ENCODE measurements at regions not wholly inside any gene's neighbourhood (a gene's known extent, or its start where the extent isn't known, plus 50 kb on each side); places are given as distances from the start of the nearest gene placed in this dataset.

DNA sequence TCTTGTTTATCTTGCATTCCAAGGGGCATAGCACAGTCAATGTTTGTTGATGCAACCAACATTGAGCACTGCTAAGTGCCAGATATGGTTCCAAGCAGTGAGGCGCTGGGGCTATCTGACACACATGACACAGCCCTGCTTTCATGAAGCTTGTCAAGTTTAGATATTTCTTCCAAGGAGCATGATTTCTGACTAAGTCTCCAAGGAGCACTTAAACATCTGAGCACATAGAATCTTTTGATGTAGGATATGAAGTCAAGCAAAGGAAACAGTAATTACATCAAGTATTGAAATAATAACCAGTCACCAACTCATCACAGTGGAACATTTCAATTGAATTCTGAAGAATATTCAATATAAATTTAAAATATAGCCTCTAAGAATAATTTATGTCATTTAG, 177.8 kb upstream of the USP15 start:
- no peaks in the 10 kb centered on the region for H3K4me1 ChIP-seq (ENCODE audit: control insufficient read depth, low read length)
- no peaks in the 10 kb centered on the region for H3K79me2 ChIP-seq (ENCODE audit: control insufficient read depth, low read length)
- H3K4me2 ChIP-seq (ENCODE audit: low read length), result no peak overlapping the region
- TF ChIP-seq, protein P1, sequence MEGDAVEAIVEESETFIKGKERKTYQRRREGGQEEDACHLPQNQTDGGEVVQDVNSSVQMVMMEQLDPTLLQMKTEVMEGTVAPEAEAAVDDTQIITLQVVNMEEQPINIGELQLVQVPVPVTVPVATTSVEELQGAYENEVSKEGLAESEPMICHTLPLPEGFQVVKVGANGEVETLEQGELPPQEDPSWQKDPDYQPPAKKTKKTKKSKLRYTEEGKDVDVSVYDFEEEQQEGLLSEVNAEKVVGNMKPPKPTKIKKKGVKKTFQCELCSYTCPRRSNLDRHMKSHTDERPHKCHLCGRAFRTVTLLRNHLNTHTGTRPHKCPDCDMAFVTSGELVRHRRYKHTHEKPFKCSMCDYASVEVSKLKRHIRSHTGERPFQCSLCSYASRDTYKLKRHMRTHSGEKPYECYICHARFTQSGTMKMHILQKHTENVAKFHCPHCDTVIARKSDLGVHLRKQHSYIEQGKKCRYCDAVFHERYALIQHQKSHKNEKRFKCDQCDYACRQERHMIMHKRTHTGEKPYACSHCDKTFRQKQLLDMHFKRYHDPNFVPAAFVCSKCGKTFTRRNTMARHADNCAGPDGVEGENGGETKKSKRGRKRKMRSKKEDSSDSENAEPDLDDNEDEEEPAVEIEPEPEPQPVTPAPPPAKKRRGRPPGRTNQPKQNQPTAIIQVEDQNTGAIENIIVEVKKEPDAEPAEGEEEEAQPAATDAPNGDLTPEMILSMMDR (IDR thresholded peaks at IDR 0.05; ENCODE audit: low read depth, low read length, poor library complexity, severe bottlenecking), result no peak
- TF ChIP-seq EZH2phosphoT487 (IDR thresholded peaks at IDR 0.05; ENCODE audit: borderline replicate concordance, low read length), result no peak
- no peaks in the 10 kb centered on the region for H3K36me3 ChIP-seq (ENCODE audit: control insufficient read depth, low read length)
- no peaks in the 10 kb centered on the region for H3F3A ChIP-seq (ENCODE audit: control insufficient read depth, insufficient read depth)
- no peak overlapping the region for H3K27ac ChIP-seq (ENCODE audit: low read depth, low read length)
- no peaks in the 10 kb centered on the region for H4K20me1 ChIP-seq (ENCODE audit: control insufficient read depth, insufficient read depth, low read depth, low read length)
- H3K27me3 ChIP-seq (ENCODE audit: control insufficient read depth, low read length), result no peaks in the 10 kb centered on the region
- no peak overlapping the region for H3K4me3 ChIP-seq (ENCODE audit: low read length)
- H3K9me2 ChIP-seq (replicated peaks; ENCODE audit: control insufficient read depth, low read length), result no peaks in the 10 kb centered on the region
- no peaks in the 10 kb centered on the region for H3K9me3 ChIP-seq (ENCODE audit: control insufficient read depth, insufficient read depth, low read length)

DNA sequence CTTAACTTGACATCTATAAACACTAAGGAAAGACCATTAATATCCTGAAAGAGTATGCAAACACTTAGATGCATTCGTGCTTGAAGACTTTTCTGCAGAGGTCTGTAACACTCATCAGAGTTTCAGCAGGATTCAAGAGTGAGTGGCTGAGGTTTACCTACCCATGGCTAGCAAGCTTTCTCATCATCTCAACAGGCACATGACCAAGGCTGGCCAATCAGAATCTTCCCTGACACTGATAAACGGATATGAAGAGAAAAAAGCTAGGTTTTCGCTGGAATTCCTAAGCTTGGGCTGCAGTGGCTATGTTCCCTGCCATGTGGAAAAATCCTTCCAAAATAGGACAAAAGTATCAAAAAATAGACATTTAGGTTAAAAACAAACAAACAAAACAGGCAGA, 162.1 kb upstream of the USP15 start:
- Histone ChIP-seq H3K79me2 (ENCODE audit: control insufficient read depth, low read length) (no peaks in the 10 kb centered on the region), H3F3A (ENCODE audit: control insufficient read depth, insufficient read depth) (no peaks in the 10 kb centered on the region), H3K4me1 (ENCODE audit: control insufficient read depth, low read length) (no peaks in the 10 kb centered on the region), H3K9me2 (replicated peaks; ENCODE audit: control insufficient read depth, low read length) (no peaks in the 10 kb centered on the region), H3K4me2 (ENCODE audit: low read length) (no peak overlapping the region), H3K27ac (ENCODE audit: low read depth, low read length) (no peak overlapping the region), H3K36me3 (ENCODE audit: control insufficient read depth, low read length) (no peaks in the 10 kb centered on the region), H4K20me1 (ENCODE audit: control insufficient read depth, insufficient read depth, low read depth, low read length) (no peaks in the 10 kb centered on the region), H3K4me3 (ENCODE audit: low read length) (no peak overlapping the region), H3K9me3 (ENCODE audit: control insufficient read depth, insufficient read depth, low read length) (no peaks in the 10 kb centered on the region), H3K27me3 (ENCODE audit: control insufficient read depth, low read length) (no peaks in the 10 kb centered on the region)
- TF ChIP-seq, protein P1 (IDR thresholded peaks at IDR 0.05; ENCODE audit: low read depth, low read length, poor library complexity, severe bottlenecking), result no peak
- TF ChIP-seq EZH2phosphoT487 (IDR thresholded peaks at IDR 0.05; ENCODE audit: borderline replicate concordance, low read length), result no peak

DNA sequence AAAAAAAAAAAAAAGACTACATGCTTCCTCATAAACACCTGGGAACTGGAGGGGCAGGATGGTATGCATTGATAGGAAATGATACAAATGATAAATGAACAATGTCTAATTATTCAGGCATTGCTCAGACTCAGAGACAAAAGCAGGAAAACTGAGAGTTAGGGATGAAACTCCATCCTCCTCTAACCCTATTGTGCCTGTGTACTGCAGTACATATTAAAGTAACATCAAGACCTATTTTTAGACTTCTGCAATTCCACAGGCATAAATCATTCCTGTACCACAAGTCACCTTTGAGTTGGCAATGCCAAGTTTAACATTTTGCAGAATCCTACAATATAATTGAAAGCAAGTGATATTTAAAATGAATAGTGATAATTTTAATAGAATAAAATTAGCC, 156.5 kb upstream of the USP15 start:
- Histone ChIP-seq H3K36me3 (ENCODE audit: control insufficient read depth, low read length) (no peaks in the 10 kb centered on the region), H3K27me3 (ENCODE audit: control insufficient read depth, low read length) (no peaks in the 10 kb centered on the region; the same call in 1 of the 2 replicates), H3K9me3 (ENCODE audit: control insufficient read depth, insufficient read depth, low read length) (no peaks in the 10 kb centered on the region), H3K79me2 (ENCODE audit: control insufficient read depth, low read length) (no peaks in the 10 kb centered on the region), H3K4me3 (ENCODE audit: low read length) (no peak overlapping the region), H4K20me1 (ENCODE audit: control insufficient read depth, insufficient read depth, low read depth, low read length) (no peaks in the 10 kb centered on the region), H3K4me2 (ENCODE audit: low read length) (no peak overlapping the region), H3K4me1 (ENCODE audit: control insufficient read depth, low read length) (no peaks in the 10 kb centered on the region), H3K27ac (ENCODE audit: low read depth, low read length) (no peak overlapping the region), H3F3A (ENCODE audit: control insufficient read depth, insufficient read depth) (no peaks in the 10 kb centered on the region), H3K9me2 (replicated peaks; ENCODE audit: control insufficient read depth, low read length) (no peaks in the 10 kb centered on the region)
- TF ChIP-seq EZH2phosphoT487 (IDR thresholded peaks at IDR 0.05; ENCODE audit: borderline replicate concordance, low read length), result no peak
- TF ChIP-seq, protein P1 (IDR thresholded peaks at IDR 0.05; ENCODE audit: low read depth, low read length, poor library complexity, severe bottlenecking), result no peak

All from DOHH2 (cell line).